ENCODE measurements at regions not wholly inside any gene's neighbourhood (a gene's known extent, or its start where the extent isn't known, plus 50 kb on each side); places are given as distances from the start of the nearest gene placed in this dataset.

DNA sequence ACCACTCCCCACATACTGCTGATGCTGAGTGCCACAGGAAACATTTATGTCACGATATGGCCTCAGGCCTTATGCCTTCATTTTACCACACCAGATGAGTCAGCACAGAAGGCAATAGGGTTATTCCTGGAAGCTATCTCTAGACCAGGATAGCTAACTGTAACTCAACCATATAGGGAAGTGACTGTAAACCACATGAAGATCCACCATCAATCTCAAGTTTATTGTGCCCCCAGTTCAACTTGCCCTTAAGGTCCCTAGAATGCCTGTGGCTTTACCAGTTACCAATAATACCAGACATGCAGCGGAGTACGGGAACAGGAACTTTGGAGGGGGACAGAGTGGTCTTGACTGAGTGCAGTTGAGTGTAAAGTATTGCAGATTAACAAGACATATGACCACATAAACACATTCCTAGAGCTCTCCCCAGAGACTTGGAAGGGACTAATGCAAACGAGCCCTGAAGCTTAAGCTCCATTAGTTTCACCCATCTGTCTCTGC lies 180.9 kb downstream of the KIF18A start:
- TF ChIP-seq, protein P1, sequence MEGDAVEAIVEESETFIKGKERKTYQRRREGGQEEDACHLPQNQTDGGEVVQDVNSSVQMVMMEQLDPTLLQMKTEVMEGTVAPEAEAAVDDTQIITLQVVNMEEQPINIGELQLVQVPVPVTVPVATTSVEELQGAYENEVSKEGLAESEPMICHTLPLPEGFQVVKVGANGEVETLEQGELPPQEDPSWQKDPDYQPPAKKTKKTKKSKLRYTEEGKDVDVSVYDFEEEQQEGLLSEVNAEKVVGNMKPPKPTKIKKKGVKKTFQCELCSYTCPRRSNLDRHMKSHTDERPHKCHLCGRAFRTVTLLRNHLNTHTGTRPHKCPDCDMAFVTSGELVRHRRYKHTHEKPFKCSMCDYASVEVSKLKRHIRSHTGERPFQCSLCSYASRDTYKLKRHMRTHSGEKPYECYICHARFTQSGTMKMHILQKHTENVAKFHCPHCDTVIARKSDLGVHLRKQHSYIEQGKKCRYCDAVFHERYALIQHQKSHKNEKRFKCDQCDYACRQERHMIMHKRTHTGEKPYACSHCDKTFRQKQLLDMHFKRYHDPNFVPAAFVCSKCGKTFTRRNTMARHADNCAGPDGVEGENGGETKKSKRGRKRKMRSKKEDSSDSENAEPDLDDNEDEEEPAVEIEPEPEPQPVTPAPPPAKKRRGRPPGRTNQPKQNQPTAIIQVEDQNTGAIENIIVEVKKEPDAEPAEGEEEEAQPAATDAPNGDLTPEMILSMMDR (IDR thresholded peaks at IDR 0.05): no peak
- TF ChIP-seq POLR2AphosphoS5 (IDR thresholded peaks at IDR 0.05) (no peak), EP300 (IDR thresholded peaks at IDR 0.05; ENCODE audit: low read depth) (no peak)
